SK-N-SH (cell line): ENCODE measurements at regions not wholly inside any gene's neighbourhood (a gene's known extent, or its start where the extent isn't known, plus 50 kb on each side); places are given as distances from the start of the nearest gene placed in this dataset.

ENCODE experiments used
- CTCF ChIA-PET: fragments of 300-600, 350-600 bp; formaldehyde crosslinking; extraction: SDS; loops from one replicate; lab custom pipeline; 2021; lab: Yijun Ruan, JAX
- POLR2A ChIA-PET: fragments of 350-600 bp; sonication (Branson Sonifier 250); formaldehyde crosslinking; extraction: SDS; loops from one replicate; lab custom pipeline; 2020; ENCODE audit warnings: antibody characterized with exemption, inconsistent platforms; lab: Yijun Ruan, JAX
- DNase-seq: peaks from one replicate; pipeline ENCODE4 v3.0.0; 2012
- H2AFZ ChIP-seq: fragments of 200-600 bp; sonication (generic); 2 replicates; pipeline ENCODE4 v1.8.1; 2016; ENCODE audit warnings: antibody characterized with exemption, mild to moderate bottlenecking, low read depth
- H3F3A ChIP-seq: fragments of 200-600 bp; sonication (generic); replicated peaks from 2 replicates; pipeline ENCODE3; 2016; ENCODE audit warnings: antibody characterized with exemption, mild to moderate bottlenecking; ENCODE audit not compliant: insufficient read depth
- H3K27ac ChIP-seq, 2 experiments: fragments of 200-500 bp in 1 of 2; fragments of 200-600 bp in 1 of 2; sonication (Bioruptor generic) in 1 of 2; sonication (generic), shearing (Covaris generic) in 1 of 2; 2 replicates each; pipeline versions ENCODE4 v1.5.1 to v1.6.1; 2014 to 2016; ENCODE audit warnings: low read depth in 2 of 2, inconsistent platforms in 1 of 2, low read length in 1 of 2, mild to moderate bottlenecking in 1 of 2, mixed read lengths in 1 of 2
- H3K27me3 ChIP-seq: fragments of 200-600 bp; sonication (generic), shearing (Covaris generic); 2 replicates; pipeline ENCODE4 v1.6.1; 2016; ENCODE audit warnings: mixed run types; ENCODE audit not compliant: insufficient read depth
- H3K36me3 ChIP-seq, 2 experiments: fragments of 200-500 bp in 1 of 2; fragments of 200-600 bp in 1 of 2; sonication (Bioruptor generic) in 1 of 2; sonication (generic) in 1 of 2; replicated peaks in 1 of 2; 2 replicates each; pipeline versions ENCODE3 to v1.5.1; 2014 to 2016; ENCODE audit warnings: low read length in 1 of 2, mild to moderate bottlenecking in 1 of 2; ENCODE audit not compliant: insufficient read depth in 2 of 2, control insufficient read depth in 1 of 2
- H3K4me1 ChIP-seq, 2 experiments: fragments of 200-500 bp in 1 of 2; fragments of 200-600 bp in 1 of 2; sonication (Bioruptor generic) in 1 of 2; sonication (generic), shearing (Covaris generic) in 1 of 2; 2 replicates each; pipeline versions ENCODE4 v1.5.1 to v1.6.1; 2014 to 2016; ENCODE audit warnings: low read depth in 1 of 2, low read length in 1 of 2, mixed run types in 1 of 2; ENCODE audit not compliant: insufficient read depth in 2 of 2, control insufficient read depth in 1 of 2
- H3K4me2 ChIP-seq: fragments of 200-600 bp; sonication (generic), shearing (Covaris generic); 2 replicates; pipeline ENCODE4 v1.6.1; 2017; ENCODE audit warnings: mixed run types
- H3K4me3 ChIP-seq, 2 experiments: fragments of 200-500 bp in 1 of 2; fragments of 200-600 bp in 1 of 2; sonication (Bioruptor generic) in 1 of 2; sonication (generic), shearing (Covaris generic) in 1 of 2; 2 replicates each; pipeline versions ENCODE4 v1.5.1 to v1.8.1; 2014 to 2016; ENCODE audit warnings: low read depth in 2 of 2, inconsistent platforms in 1 of 2, low read length in 1 of 2, mild to moderate bottlenecking in 1 of 2, mixed read lengths in 1 of 2, moderate library complexity in 1 of 2
- H3K79me2 ChIP-seq: fragments of 200-600 bp; sonication (generic); 2 replicates; pipeline ENCODE4 v1.8.1; 2017; ENCODE audit warnings: mild to moderate bottlenecking; ENCODE audit not compliant: insufficient read depth
- H3K9ac ChIP-seq: fragments of 200-600 bp; sonication (generic); 2 replicates; pipeline ENCODE4 v1.6.1; 2017; ENCODE audit warnings: mixed run types
- H3K9me2 ChIP-seq: fragments of 200-600 bp; sonication (generic); 2 replicates; pipeline ENCODE4 v1.6.1; 2017; ENCODE audit warnings: mixed run types
- H3K9me3 ChIP-seq: fragments of 200-600 bp; sonication (generic); 2 replicates; pipeline ENCODE4 v1.6.1; 2017; ENCODE audit warnings: mixed run types, mild to moderate bottlenecking, moderate library complexity
- H4K20me1 ChIP-seq: fragments of 200-600 bp; sonication (generic); 2 replicates; pipeline ENCODE4 v1.6.1; 2017; ENCODE audit warnings: mild to moderate bottlenecking, mixed run types; ENCODE audit not compliant: insufficient read depth
- FOXJ3 ChIP-seq: sonication (generic); formaldehyde crosslinking; IDR thresholded peaks from 2 replicates; pipeline ENCODE4 v1.5.1; 2020; ENCODE audit warnings: mild to moderate bottlenecking, missing genetic modification reagents
- GATA2 ChIP-seq: sonication (generic); formaldehyde crosslinking; IDR thresholded peaks from 2 replicates; pipeline ENCODE4 v1.5.0; 2020; ENCODE audit warnings: mild to moderate bottlenecking, missing genetic modification reagents
- MEF2A ChIP-seq: IDR thresholded peaks from 2 replicates; pipeline ENCODE4 v1.4.0; 2012; ENCODE audit warnings: low read depth, borderline replicate concordance
- RCOR1 ChIP-seq: fragments of 150-350 bp; IDR thresholded peaks from 2 replicates; pipeline ENCODE4 v1.6.1; 2017; ENCODE audit warnings: antibody characterized with exemption, low read length
- RFX5 ChIP-seq: IDR thresholded peaks from 2 replicates; pipeline ENCODE4 v1.6.1; 2012; ENCODE audit warnings: mild to moderate bottlenecking, improper control_type of control experiment, low read length
- RXRA ChIP-seq: IDR thresholded peaks from 2 replicates; pipeline ENCODE4 v1.4.0; 2012; ENCODE audit warnings: low read depth, mild to moderate bottlenecking, borderline replicate concordance
- SMC3 ChIP-seq: IDR thresholded peaks from 2 replicates; pipeline ENCODE4 v1.6.1; 2012; ENCODE audit warnings: low read depth, low read length, improper control_type of control experiment
- TCF12 ChIP-seq: IDR thresholded peaks from 2 replicates; pipeline ENCODE4 v1.4.0; 2012
- WGBS: methylation state at CpG from one replicate; pipeline ENCODE4 v1.1.6; 2017; ENCODE audit warnings: low lambda C conversion rate; 5-methylcytosine and 5-hydroxymethylcytosine counted together
- TF ChIP-seq, protein P1 (sequence below): fragments of 200-600 bp; sonication (generic); IDR thresholded peaks from 2 replicates; pipeline ENCODE4 v1.6.1; 2017; ENCODE audit warnings: antibody characterized with exemption, mild to moderate bottlenecking, moderate library complexity
- TF ChIP-seq, protein P2 (sequence below): IDR thresholded peaks from 2 replicates; pipeline ENCODE4 v1.4.0; 2012; ENCODE audit warnings: low read depth
- TF ChIP-seq, protein P3 (sequence below): IDR thresholded peaks from 2 replicates; pipeline ENCODE4 v1.6.1; 2012; ENCODE audit warnings: mild to moderate bottlenecking, low read depth, low read length, moderate library complexity
- TF ChIP-seq, protein P4 (sequence below): IDR thresholded peaks from 2 replicates; pipeline ENCODE4 v1.4.0; 2012; ENCODE audit warnings: low read depth, borderline replicate concordance

DNA sequence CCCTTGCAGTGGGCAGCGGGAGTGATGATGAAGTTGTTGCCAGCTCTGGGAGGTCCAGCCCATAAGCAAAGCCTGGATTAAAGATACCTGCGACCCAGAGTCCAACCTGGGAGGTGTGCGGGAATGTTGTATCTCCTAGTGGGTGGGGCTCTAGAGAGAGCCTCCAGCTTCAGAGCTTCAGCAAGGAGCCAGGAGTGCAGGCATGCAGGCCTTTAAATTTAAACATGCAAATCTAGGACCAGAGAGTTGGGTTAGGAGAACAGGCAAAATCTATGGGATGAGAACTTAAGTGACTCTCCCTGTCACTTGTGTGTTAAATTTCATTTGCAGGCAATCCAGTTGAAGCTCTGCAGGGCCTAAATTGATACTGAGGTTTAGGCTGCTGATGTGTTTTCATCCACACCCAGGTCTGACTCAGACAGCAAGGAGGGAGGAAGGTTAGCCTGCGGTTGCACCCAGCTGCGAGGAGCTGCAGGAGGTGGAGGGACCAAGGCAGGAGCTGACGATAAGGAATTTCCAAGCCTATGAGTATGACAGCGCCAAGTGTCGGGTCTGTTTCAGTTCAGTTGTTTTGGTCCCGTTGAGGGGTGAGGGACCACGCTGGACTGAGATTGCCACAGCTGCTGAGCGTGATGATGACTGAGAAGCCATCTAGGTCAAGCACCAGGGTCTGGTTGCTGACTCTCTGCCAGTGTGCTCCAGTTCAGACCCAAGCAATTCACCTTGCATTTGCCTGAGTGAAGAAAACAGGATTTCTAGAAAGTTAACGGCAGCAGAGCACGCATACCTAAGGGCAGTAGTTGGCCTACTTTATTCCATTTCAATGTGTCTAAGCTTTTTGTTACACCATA lies 243.0 kb downstream of the ICE1 start:
- Histone ChIP-seq H3K9ac (no peak overlapping the region), H3K36me3 (no peaks in the 10 kb centered on the region), H3K4me1 (peaks cover 0 to 43% of the 10 kb centered on the region in 2 experiments; a peak in 2 of 4 replicates), H3K79me2 (no peaks in the 10 kb centered on the region), H3K4me2 (no peak overlapping the region), H3K9me2 (0 out of 2 replicates have a peak, but pooled peaks cover 2% of the 10 kb centered on the region), H3K9me3 (no peaks in the 10 kb centered on the region), H3K4me3 (no peak overlapping the region), H3K27ac (peak overlapping the region in 1 of 2 experiments; percentile 99; a peak in 2 of 4 replicates), H2AFZ (no peak overlapping the region), H3K27me3 (no peaks in the 10 kb centered on the region), H3F3A (no peaks in the 10 kb centered on the region), H4K20me1 (no peaks in the 10 kb centered on the region)
- POLR2A ChIA-PET, result interaction anchor here (1.2 kb wide), 1 partner anchor 45 kb away, joined by 5 read pairs; no protein-coding TSS in a partner anchor
- DNase-seq, result no peak
- TF ChIP-seq, protein P1, sequence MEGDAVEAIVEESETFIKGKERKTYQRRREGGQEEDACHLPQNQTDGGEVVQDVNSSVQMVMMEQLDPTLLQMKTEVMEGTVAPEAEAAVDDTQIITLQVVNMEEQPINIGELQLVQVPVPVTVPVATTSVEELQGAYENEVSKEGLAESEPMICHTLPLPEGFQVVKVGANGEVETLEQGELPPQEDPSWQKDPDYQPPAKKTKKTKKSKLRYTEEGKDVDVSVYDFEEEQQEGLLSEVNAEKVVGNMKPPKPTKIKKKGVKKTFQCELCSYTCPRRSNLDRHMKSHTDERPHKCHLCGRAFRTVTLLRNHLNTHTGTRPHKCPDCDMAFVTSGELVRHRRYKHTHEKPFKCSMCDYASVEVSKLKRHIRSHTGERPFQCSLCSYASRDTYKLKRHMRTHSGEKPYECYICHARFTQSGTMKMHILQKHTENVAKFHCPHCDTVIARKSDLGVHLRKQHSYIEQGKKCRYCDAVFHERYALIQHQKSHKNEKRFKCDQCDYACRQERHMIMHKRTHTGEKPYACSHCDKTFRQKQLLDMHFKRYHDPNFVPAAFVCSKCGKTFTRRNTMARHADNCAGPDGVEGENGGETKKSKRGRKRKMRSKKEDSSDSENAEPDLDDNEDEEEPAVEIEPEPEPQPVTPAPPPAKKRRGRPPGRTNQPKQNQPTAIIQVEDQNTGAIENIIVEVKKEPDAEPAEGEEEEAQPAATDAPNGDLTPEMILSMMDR, result no peak
- TF ChIP-seq, protein P2, sequence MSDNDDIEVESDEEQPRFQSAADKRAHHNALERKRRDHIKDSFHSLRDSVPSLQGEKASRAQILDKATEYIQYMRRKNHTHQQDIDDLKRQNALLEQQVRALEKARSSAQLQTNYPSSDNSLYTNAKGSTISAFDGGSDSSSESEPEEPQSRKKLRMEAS, result no peak
- TF ChIP-seq FOXJ3 (CRISPR knock-in tag), result no peak
- CTCF ChIA-PET, result interaction anchor here (0.7 to 4.1 kb wide), 7 partner anchors 8 to 538 kb away, joined by 3 to 15 read pairs (median 4); no protein-coding TSS in a partner anchor
- WGBS, result 59% methylated on average over 11 of the region's 13 CpGs

DNA sequence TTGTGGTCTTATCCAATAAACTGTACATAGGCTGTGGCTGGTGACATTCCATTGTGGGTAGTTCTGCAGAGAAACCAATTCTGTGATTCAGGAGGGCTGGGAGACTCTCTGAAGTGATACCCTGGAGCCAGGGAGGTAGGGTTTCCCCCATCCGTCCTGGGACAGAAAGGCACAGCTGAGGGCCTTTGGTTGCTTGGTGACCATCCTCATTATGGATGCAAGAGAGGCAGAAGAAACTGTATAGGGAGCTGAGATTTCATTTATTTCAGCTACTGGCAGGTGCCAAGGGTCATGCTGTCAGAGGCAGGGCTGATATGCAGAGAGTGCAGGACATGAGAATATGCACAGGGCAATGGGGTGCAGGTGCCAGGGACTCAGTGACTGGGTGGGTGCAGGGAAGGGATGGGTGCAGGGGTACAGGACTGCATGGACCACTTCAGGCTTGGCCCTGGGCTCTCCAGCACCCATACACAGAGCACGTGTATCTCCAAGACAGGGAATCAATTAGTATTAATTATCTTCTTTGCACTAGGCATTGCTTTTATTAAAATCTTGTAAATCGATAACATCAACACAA lies 236.5 kb downstream of the ICE1 start:
- Histone ChIP-seq H3K4me1 (peaks cover 0 to 9% of the 10 kb centered on the region in 2 experiments; a peak in 1 of 4 replicates), H3K9me2 (no peaks in the 10 kb centered on the region), H4K20me1 (no peaks in the 10 kb centered on the region), H3K27me3 (no peaks in the 10 kb centered on the region), H2AFZ (no peak overlapping the region), H3K4me3 (no peak overlapping the region), H3K4me2 (no peak overlapping the region), H3K79me2 (no peaks in the 10 kb centered on the region), H3F3A (no peaks in the 10 kb centered on the region), H3K9me3 (no peaks in the 10 kb centered on the region), H3K27ac (no peak overlapping the region; a peak in 1 of 4 replicates), H3K36me3 (no peaks in the 10 kb centered on the region), H3K9ac (no peak overlapping the region)
- CTCF ChIA-PET, result no interaction called here
- WGBS, result 20% methylated on average over 3 of the region's 3 CpGs
- DNase-seq, result no peak
- POLR2A ChIA-PET, result no interaction called here
- TF ChIP-seq GATA2 (CRISPR knock-in tag), result no peak
- TF ChIP-seq, protein P3, sequence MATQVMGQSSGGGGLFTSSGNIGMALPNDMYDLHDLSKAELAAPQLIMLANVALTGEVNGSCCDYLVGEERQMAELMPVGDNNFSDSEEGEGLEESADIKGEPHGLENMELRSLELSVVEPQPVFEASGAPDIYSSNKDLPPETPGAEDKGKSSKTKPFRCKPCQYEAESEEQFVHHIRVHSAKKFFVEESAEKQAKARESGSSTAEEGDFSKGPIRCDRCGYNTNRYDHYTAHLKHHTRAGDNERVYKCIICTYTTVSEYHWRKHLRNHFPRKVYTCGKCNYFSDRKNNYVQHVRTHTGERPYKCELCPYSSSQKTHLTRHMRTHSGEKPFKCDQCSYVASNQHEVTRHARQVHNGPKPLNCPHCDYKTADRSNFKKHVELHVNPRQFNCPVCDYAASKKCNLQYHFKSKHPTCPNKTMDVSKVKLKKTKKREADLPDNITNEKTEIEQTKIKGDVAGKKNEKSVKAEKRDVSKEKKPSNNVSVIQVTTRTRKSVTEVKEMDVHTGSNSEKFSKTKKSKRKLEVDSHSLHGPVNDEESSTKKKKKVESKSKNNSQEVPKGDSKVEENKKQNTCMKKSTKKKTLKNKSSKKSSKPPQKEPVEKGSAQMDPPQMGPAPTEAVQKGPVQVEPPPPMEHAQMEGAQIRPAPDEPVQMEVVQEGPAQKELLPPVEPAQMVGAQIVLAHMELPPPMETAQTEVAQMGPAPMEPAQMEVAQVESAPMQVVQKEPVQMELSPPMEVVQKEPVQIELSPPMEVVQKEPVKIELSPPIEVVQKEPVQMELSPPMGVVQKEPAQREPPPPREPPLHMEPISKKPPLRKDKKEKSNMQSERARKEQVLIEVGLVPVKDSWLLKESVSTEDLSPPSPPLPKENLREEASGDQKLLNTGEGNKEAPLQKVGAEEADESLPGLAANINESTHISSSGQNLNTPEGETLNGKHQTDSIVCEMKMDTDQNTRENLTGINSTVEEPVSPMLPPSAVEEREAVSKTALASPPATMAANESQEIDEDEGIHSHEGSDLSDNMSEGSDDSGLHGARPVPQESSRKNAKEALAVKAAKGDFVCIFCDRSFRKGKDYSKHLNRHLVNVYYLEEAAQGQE, result no peak
- TF ChIP-seq SMC3, result no peak
- no peak for TF ChIP-seq RFX5
- no peak for TF ChIP-seq MEF2A
- TF ChIP-seq, protein P4, sequence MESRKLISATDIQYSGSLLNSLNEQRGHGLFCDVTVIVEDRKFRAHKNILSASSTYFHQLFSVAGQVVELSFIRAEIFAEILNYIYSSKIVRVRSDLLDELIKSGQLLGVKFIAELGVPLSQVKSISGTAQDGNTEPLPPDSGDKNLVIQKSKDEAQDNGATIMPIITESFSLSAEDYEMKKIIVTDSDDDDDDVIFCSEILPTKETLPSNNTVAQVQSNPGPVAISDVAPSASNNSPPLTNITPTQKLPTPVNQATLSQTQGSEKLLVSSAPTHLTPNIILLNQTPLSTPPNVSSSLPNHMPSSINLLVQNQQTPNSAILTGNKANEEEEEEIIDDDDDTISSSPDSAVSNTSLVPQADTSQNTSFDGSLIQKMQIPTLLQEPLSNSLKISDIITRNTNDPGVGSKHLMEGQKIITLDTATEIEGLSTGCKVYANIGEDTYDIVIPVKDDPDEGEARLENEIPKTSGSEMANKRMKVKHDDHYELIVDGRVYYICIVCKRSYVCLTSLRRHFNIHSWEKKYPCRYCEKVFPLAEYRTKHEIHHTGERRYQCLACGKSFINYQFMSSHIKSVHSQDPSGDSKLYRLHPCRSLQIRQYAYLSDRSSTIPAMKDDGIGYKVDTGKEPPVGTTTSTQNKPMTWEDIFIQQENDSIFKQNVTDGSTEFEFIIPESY, result no peak
- TF ChIP-seq, protein P1, result no peak
- no peak for TF ChIP-seq TCF12
- TF ChIP-seq FOXJ3 (CRISPR knock-in tag), result no peak
- TF ChIP-seq RCOR1, result no peak
- TF ChIP-seq RXRA, result no peak
